HCT116 (cell line): ENCODE measurements at regions not wholly inside any gene's neighbourhood (a gene's known extent, or its start where the extent isn't known, plus 50 kb on each side); places are given as distances from the start of the nearest gene placed in this dataset.

Experiments
- JUND ChIP-seq: IDR thresholded peaks from 2 replicates; pipeline ENCODE4 v1.6.1; 2012
- POLR2A ChIP-seq: IDR thresholded peaks from 2 replicates; pipeline ENCODE4 v1.7.0; 2011; ENCODE audit warnings: borderline replicate concordance; ENCODE audit not compliant: insufficient read depth, insufficient read length; ENCODE audit errors: extremely low read depth
- POLR2AphosphoS5 ChIP-seq: IDR thresholded peaks from 2 replicates; pipeline ENCODE4 v1.6.1; 2011; ENCODE audit warnings: mild to moderate bottlenecking, low read depth, low read length, moderate library complexity
- TF ChIP-seq, protein P1 (sequence below), 3 experiments: fragments of 200-600 bp in 1 of 3; sonication (generic) in 1 of 3; IDR thresholded peaks in 2 of 3; conservative IDR thresholded peaks in 1 of 3; 2 replicates each; pipeline ENCODE4 v1.5.1; 2012 to 2017; ENCODE audit warnings: low read depth in 2 of 3, low read length in 2 of 3, antibody characterized with exemption in 1 of 3, borderline replicate concordance in 1 of 3, control low read depth in 1 of 3, mild to moderate bottlenecking in 1 of 3, mixed read lengths in 1 of 3, mixed run types in 1 of 3, moderate library complexity in 1 of 3; ENCODE audit not compliant: insufficient read depth in 1 of 3
- TF ChIP-seq, protein P2 (sequence below): IDR thresholded peaks from 2 replicates; pipeline ENCODE4 v1.6.1; 2012

GRCh38 chr10:47109906-47110305, 190.1 kb upstream of the GDF10 start:
- TF ChIP-seq, protein P1, sequence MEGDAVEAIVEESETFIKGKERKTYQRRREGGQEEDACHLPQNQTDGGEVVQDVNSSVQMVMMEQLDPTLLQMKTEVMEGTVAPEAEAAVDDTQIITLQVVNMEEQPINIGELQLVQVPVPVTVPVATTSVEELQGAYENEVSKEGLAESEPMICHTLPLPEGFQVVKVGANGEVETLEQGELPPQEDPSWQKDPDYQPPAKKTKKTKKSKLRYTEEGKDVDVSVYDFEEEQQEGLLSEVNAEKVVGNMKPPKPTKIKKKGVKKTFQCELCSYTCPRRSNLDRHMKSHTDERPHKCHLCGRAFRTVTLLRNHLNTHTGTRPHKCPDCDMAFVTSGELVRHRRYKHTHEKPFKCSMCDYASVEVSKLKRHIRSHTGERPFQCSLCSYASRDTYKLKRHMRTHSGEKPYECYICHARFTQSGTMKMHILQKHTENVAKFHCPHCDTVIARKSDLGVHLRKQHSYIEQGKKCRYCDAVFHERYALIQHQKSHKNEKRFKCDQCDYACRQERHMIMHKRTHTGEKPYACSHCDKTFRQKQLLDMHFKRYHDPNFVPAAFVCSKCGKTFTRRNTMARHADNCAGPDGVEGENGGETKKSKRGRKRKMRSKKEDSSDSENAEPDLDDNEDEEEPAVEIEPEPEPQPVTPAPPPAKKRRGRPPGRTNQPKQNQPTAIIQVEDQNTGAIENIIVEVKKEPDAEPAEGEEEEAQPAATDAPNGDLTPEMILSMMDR (IDR thresholded peaks at IDR 0.05 in 2 of 3, conservative IDR thresholded peaks at IDR 0.05 in 1 of 3; ENCODE audit: borderline replicate concordance in 1 of 3, insufficient read depth in 1 of 3, low read depth in 2 of 3, low read length in 2 of 3) = no peak
- TF ChIP-seq POLR2AphosphoS5 = no peak
- TF ChIP-seq POLR2A = no peak
- TF ChIP-seq JUND = no peak
- TF ChIP-seq, protein P2, sequence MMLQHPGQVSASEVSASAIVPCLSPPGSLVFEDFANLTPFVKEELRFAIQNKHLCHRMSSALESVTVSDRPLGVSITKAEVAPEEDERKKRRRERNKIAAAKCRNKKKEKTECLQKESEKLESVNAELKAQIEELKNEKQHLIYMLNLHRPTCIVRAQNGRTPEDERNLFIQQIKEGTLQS = no peak
